GM19455 (cell line): ENCODE measurements at regions not wholly inside any gene's neighbourhood (a gene's known extent, or its start where the extent isn't known, plus 50 kb on each side); places are given as distances from the start of the nearest gene placed in this dataset.

Source experiments
- ATAC-seq: cut with Tn5 transposase; IDR thresholded peaks from one replicate; pipeline ENCODE4 v1.9.1; 2021; ENCODE audit not compliant: unreplicated experiment

- ATAC-seq, result no peak
These were observed 1169.3 kb upstream of the DDX18 start for GRCh38 chr2:116645155-116645554.

GRCh38 chr2:116668691-116669090 lies 1145.8 kb upstream of the DDX18 start:
- ATAC-seq, result no peak

- ATAC-seq, result no peak
These were observed 1144.7 kb upstream of the DDX18 start for GRCh38 chr2:116669782-116670181.

GRCh38 chr2:116674188-116674587 lies 1140.3 kb upstream of the DDX18 start:
- ATAC-seq, result no peak

- no peak for ATAC-seq
These were observed 1137.7 kb upstream of the DDX18 start for GRCh38 chr2:116676776-116677175.

- no peak for ATAC-seq
These were observed 1134.1 kb upstream of the DDX18 start for GRCh38 chr2:116680256-116680936.

GRCh38 chr2:116687371-116687770 lies 1127.1 kb upstream of the DDX18 start:
- ATAC-seq, result no peak

GRCh38 chr2:116692988-116693387 lies 1121.5 kb upstream of the DDX18 start:
- ATAC-seq, result no peak

GRCh38 chr2:116696223-116696622 lies 1118.3 kb upstream of the DDX18 start:
- no peak for ATAC-seq

- no peak for ATAC-seq
These were observed 1117.6 kb upstream of the DDX18 start for GRCh38 chr2:116696903-116697302.

GRCh38 chr2:116706396-116706795 lies 1108.1 kb upstream of the DDX18 start:
- no peak for ATAC-seq

- ATAC-seq, result no peak
These were observed 1098.5 kb upstream of the DDX18 start for GRCh38 chr2:116716038-116716437.

- ATAC-seq, result no peak
These were observed 1098.0 kb upstream of the DDX18 start for GRCh38 chr2:116716444-116716843.

GRCh38 chr2:116717832-116718231 lies 1096.7 kb upstream of the DDX18 start:
- no peak for ATAC-seq

- ATAC-seq, result no peak
These were observed 1096.0 kb upstream of the DDX18 start for GRCh38 chr2:116718451-116718850.

GRCh38 chr2:116719836-116720235 lies 1094.7 kb upstream of the DDX18 start:
- ATAC-seq, result no peak

- ATAC-seq, result no peak
These were observed 1089.9 kb upstream of the DDX18 start for GRCh38 chr2:116724550-116724949.

GRCh38 chr2:116732322-116732721 lies 1082.2 kb upstream of the DDX18 start:
- ATAC-seq, result no peak

GRCh38 chr2:116733699-116734098 lies 1080.8 kb upstream of the DDX18 start:
- ATAC-seq, result no peak

GRCh38 chr2:116737951-116738350 lies 1076.5 kb upstream of the DDX18 start:
- no peak for ATAC-seq

- ATAC-seq, result no peak
These were observed 1067.4 kb upstream of the DDX18 start for GRCh38 chr2:116747103-116747502.

- no peak for ATAC-seq
These were observed 1064.5 kb upstream of the DDX18 start for GRCh38 chr2:116749994-116750393.

- ATAC-seq, result no peak
These were observed 1060.0 kb upstream of the DDX18 start for GRCh38 chr2:116754381-116755101.
